ENCODE measurements at regions not wholly inside any gene's neighbourhood (a gene's known extent, or its start where the extent isn't known, plus 50 kb on each side); places are given as distances from the start of the nearest gene placed in this dataset.

- TF ChIP-seq CTCF (IDR thresholded peaks at IDR 0.05) = no peak
- TF ChIP-seq POLR2AphosphoS5 (IDR thresholded peaks at IDR 0.05) = no peak
Measured at GRCh38 chr9:80692751-80693150, 996.6 kb downstream of the TLE1 start.
